HepG2 (cell line): ENCODE measurements at regions not wholly inside any gene's neighbourhood (a gene's known extent, or its start where the extent isn't known, plus 50 kb on each side); places are given as distances from the start of the nearest gene placed in this dataset.

Experiments
- ATAC-seq: fragments of 200-7000 bp; cut with Tn5 transposase; 3 replicates; pipeline ENCODE4 v1.9.1; 2020; ENCODE audit warnings: mild to moderate bottlenecking, moderate library complexity
- BruUV-seq: library from RNA; stranded (reverse); fragments of 400-500 nt; replicated peaks from 2 replicates; lab custom pipeline; 2021; lab: Mats Ljungman, UMichigan
- CTCF ChIA-PET: fragments of 300-600 bp; formaldehyde crosslinking; extraction: SDS; loops from one replicate; lab custom pipeline; 2021; ENCODE audit warnings: low total read pairs, inconsistent platforms, low intra/inter-chr PET ratio; lab: Yijun Ruan, JAX
- POLR2A ChIA-PET: fragments of 350-600 bp; sonication (Branson Sonifier 250); formaldehyde crosslinking; loops from one replicate; lab custom pipeline; 2020; ENCODE audit warnings: antibody characterized with exemption, inconsistent platforms; lab: Yijun Ruan, JAX
- DNase-seq: peaks from one replicate; pipeline ENCODE4 v3.0.0-alpha.2; 2015; ENCODE audit warnings: low spot score
- FAIRE-seq: peaks from 3 replicates; lab custom pipeline; 2011; peaks lifted over from hg19 to GRCh38; lab: Jason Lieb, UNC
- H2AFZ ChIP-seq: one replicate; pipeline ENCODE4 v1.6.1; 2011; ENCODE audit warnings: low read length, inconsistent platforms
- H3K27ac ChIP-seq: fragments of 300-600 bp; 3 replicates; pipeline ENCODE4 v1.8.0; 2011; ENCODE audit warnings: mixed run types, mild to moderate bottlenecking, mixed read lengths, low read length, inconsistent platforms; ENCODE audit not compliant: insufficient read depth; ENCODE audit errors: extremely low read length
- H3K27me3 ChIP-seq, 2 experiments: fragments of 200-600 bp in 1 of 2; 2 replicates in 1 of 2; 3 replicates in 1 of 2; pipeline versions ENCODE4 v1.6.0 to v1.8.0; 2011; ENCODE audit warnings: low read length in 2 of 2, mild to moderate bottlenecking in 2 of 2, moderate library complexity in 2 of 2, inconsistent platforms in 1 of 2; ENCODE audit not compliant: insufficient read depth in 2 of 2, control insufficient read depth in 1 of 2
- H3K36me3 ChIP-seq, 2 experiments: fragments of 200-600 bp in 1 of 2; replicated peaks in 1 of 2; 2 replicates in 1 of 2; 3 replicates in 1 of 2; pipeline versions ENCODE4 v1.5.1 to v1.8.0; 2011; ENCODE audit warnings: low read length in 2 of 2, inconsistent platforms in 1 of 2; ENCODE audit not compliant: insufficient read depth in 2 of 2, control insufficient read depth in 1 of 2
- H3K4me1 ChIP-seq: 2 replicates; pipeline ENCODE4 v1.5.1; 2012; ENCODE audit warnings: low read length, inconsistent platforms; ENCODE audit not compliant: insufficient read depth
- H3K4me2 ChIP-seq: 2 replicates; pipeline ENCODE4 v1.6.0; 2011; ENCODE audit warnings: low read depth, low read length, inconsistent platforms
- H3K4me3 ChIP-seq, 3 experiments: fragments of 200-600 bp in 1 of 3; sonication (generic), shearing (Covaris generic) in 1 of 3; replicated peaks in 1 of 3; 2 replicates each; pipeline ENCODE4 v1.5.1; 2011 to 2016; ENCODE audit warnings: low read length in 3 of 3, inconsistent platforms in 2 of 3, low read depth in 2 of 3, mild to moderate bottlenecking in 2 of 3, control low read depth in 1 of 3, mixed read lengths in 1 of 3; ENCODE audit not compliant: insufficient read depth in 1 of 3
- H3K79me2 ChIP-seq: one replicate; pipeline ENCODE4 v1.6.1; 2011; ENCODE audit warnings: low read length, inconsistent platforms; ENCODE audit not compliant: insufficient read depth
- H3K9ac ChIP-seq: 2 replicates; pipeline ENCODE4 v1.6.0; 2011; ENCODE audit warnings: mild to moderate bottlenecking, low read depth, low read length, inconsistent platforms; ENCODE audit not compliant: insufficient read depth
- H3K9me3 ChIP-seq: 2 replicates; pipeline ENCODE4 v1.5.1; 2012; ENCODE audit warnings: mild to moderate bottlenecking, low read length
- H4K20me1 ChIP-seq: 2 replicates; pipeline ENCODE4 v1.6.0; 2011; ENCODE audit warnings: inconsistent platforms, mild to moderate bottlenecking, low read length, moderate library complexity; ENCODE audit not compliant: insufficient read depth
- HNRNPUL1 ChIP-seq: fragments of 200-400 bp; formaldehyde crosslinking; IDR thresholded peaks from 2 replicates; pipeline ENCODE4 v1.6.1; 2017; ENCODE audit warnings: low read depth, mild to moderate bottlenecking, low read length, moderate library complexity
- KDM5B ChIP-seq: sonication (generic); formaldehyde crosslinking; IDR thresholded peaks from 2 replicates; pipeline ENCODE4 v1.4.0; 2020; ENCODE audit warnings: missing genetic modification reagents, mild to moderate bottlenecking, borderline replicate concordance
- NCOA1 ChIP-seq: sonication (generic); formaldehyde crosslinking; IDR thresholded peaks from 2 replicates; pipeline ENCODE4 v1.9.0; 2021; ENCODE audit warnings: missing genetic modification reagents
- NR2F6 ChIP-seq, 2 experiments: IDR thresholded peaks; 2 replicates each; pipeline ENCODE4 v1.6.1; 2016; ENCODE audit warnings: antibody characterized with exemption in 1 of 2, mild to moderate bottlenecking in 1 of 2
- POGZ ChIP-seq: sonication (generic); formaldehyde crosslinking; IDR thresholded peaks from 2 replicates; pipeline ENCODE4 v1.4.0; 2020; ENCODE audit warnings: mild to moderate bottlenecking, missing genetic modification reagents
- RAD21 ChIP-seq: fragments of 450-650 bp; formaldehyde crosslinking; IDR thresholded peaks from 2 replicates; pipeline ENCODE4 v1.5.0; 2020; ENCODE audit warnings: mild to moderate bottlenecking
- ZBTB7B ChIP-seq: sonication (generic); formaldehyde crosslinking; IDR thresholded peaks from 2 replicates; pipeline ENCODE4 v1.4.0; 2020; ENCODE audit warnings: missing genetic modification reagents
- ZNF138 ChIP-seq: sonication (generic); formaldehyde crosslinking; IDR thresholded peaks from 2 replicates; pipeline ENCODE4 v1.5.0; 2020; ENCODE audit warnings: mild to moderate bottlenecking, low read depth, missing genetic modification reagents
- ZNF143 ChIP-seq: sonication (generic); formaldehyde crosslinking; IDR thresholded peaks from 2 replicates; pipeline ENCODE4 v1.4.0; 2020; ENCODE audit warnings: missing genetic modification reagents
- ZNF260 ChIP-seq: sonication (generic); formaldehyde crosslinking; IDR thresholded peaks from 2 replicates; pipeline ENCODE4 v1.4.0; 2020; ENCODE audit warnings: missing genetic modification reagents, low read depth, mild to moderate bottlenecking, borderline replicate concordance
- ZNF263 ChIP-seq: sonication (generic); formaldehyde crosslinking; IDR thresholded peaks from 2 replicates; pipeline ENCODE4 v1.4.0; 2020; ENCODE audit warnings: missing genetic modification reagents
- WGBS: methylation state at CpG from one replicate; pipeline ENCODE4 v1.1.6; 2017; ENCODE audit warnings: low lambda C conversion rate; 5-methylcytosine and 5-hydroxymethylcytosine counted together
- in situ Hi-C: cut with HindIII; loops from 2 replicates; pipeline ENCODE4 v1.10.0; 2017; ENCODE audit warnings: low pct_unique_long_range_greater_than_20kb; ENCODE audit not compliant: extremely low pct_ligation_motif_present
- intact Hi-C: fragments of 100-400 bp; cut with micrococcal nuclease; formaldehyde crosslinking; loops from one replicate; pipeline ENCODE4 v1.10.0; 2022; ENCODE audit not compliant: unreplicated experiment
- TF ChIP-seq, protein P1 (sequence below): sonication (generic); formaldehyde crosslinking; conservative IDR thresholded peaks from 2 replicates; pipeline ENCODE4 v1.4.0; 2020; ENCODE audit warnings: missing genetic modification reagents
- TF ChIP-seq, protein P2 (sequence below): sonication (generic); formaldehyde crosslinking; IDR thresholded peaks from 2 replicates; pipeline ENCODE4 v1.8.1; 2023; ENCODE audit warnings: mild to moderate bottlenecking, moderate library complexity, missing genetic modification reagents

DNA sequence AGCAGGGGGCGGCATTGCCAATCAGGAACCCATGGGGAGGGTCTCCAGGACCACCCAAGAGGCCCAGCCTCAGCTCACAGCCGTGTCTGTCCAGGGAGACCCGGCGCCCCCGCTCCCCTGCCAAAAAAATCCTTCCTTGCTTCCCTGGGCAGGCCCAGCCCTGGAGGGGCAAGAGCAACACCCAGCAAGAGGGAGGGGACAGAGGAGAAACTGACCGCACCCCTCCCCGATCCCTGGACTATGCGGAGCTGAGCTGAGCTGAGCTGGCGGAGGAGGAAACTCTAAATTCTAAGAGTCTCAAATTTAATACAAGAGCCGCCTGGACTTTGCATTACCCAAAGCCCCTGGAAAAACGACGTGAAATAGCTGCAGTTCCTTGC lies 52.0 kb upstream of the SHISAL1 start (continued):
- TF ChIP-seq, protein P1, sequence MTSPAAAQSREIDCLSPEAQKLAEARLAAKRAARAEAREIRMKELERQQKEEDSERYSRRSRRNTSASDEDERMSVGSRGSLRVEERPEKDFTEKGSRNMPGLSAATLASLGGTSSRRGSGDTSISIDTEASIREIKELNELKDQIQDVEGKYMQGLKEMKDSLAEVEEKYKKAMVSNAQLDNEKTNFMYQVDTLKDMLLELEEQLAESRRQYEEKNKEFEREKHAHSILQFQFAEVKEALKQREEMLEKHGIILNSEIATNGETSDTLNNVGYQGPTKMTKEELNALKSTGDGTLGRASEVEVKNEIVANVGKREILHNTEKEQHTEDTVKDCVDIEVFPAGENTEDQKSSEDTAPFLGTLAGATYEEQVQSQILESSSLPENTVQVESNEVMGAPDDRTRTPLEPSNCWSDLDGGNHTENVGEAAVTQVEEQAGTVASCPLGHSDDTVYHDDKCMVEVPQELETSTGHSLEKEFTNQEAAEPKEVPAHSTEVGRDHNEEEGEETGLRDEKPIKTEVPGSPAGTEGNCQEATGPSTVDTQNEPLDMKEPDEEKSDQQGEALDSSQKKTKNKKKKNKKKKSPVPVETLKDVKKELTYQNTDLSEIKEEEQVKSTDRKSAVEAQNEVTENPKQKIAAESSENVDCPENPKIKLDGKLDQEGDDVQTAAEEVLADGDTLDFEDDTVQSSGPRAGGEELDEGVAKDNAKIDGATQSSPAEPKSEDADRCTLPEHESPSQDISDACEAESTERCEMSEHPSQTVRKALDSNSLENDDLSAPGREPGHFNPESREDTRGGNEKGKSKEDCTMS = no peak
- no peak for TF ChIP-seq NCOA1 (CRISPR knock-in tag)
- TF ChIP-seq POGZ (CRISPR knock-in tag) = no peak
- TF ChIP-seq KDM5B = no peak
- no peak for TF ChIP-seq ZNF143 (CRISPR knock-in tag)
- no peak for TF ChIP-seq HNRNPUL1
- no peak for TF ChIP-seq ZNF260
- TF ChIP-seq ZBTB7B = no peak
- no peak for TF ChIP-seq NR2F6 (IDR thresholded peaks at IDR 0.05)
- no peak for TF ChIP-seq NR2F6 (CRISPR knock-in tag; IDR thresholded peaks at IDR 0.05)
- TF ChIP-seq ZNF138 (CRISPR knock-in tag) = no peak
- TF ChIP-seq RAD21 = no peak
- TF ChIP-seq, all 625 proteins: peak for 0

- H3K4me1 ChIP-seq = no peaks in the 10 kb centered on the region
- 41% methylated on average over 10 of the region's 11 CpGs for WGBS
- POLR2A ChIA-PET = no interaction called here
Measured at GRCh38 chr22:44363980-44364750, 51.4 kb upstream of the SHISAL1 start.

More at GRCh38 chr22:44363980-44364750, 51.4 kb upstream of the SHISAL1 start:
- FAIRE-seq = no peak
- no peaks in the 10 kb centered on the region for H3K79me2 ChIP-seq
- in situ Hi-C loops = no loop called here
- BruUV-seq = no TSS peak
- ATAC-seq = no peak
- no peak overlapping the region for H3K4me3 ChIP-seq
- no peak overlapping the region for H3K9ac ChIP-seq
- no peak overlapping the region for H3K4me2 ChIP-seq
- no peaks in the 10 kb centered on the region for H3K9me3 ChIP-seq
- intact Hi-C loops = no loop called here
- TF ChIP-seq, protein P2, sequence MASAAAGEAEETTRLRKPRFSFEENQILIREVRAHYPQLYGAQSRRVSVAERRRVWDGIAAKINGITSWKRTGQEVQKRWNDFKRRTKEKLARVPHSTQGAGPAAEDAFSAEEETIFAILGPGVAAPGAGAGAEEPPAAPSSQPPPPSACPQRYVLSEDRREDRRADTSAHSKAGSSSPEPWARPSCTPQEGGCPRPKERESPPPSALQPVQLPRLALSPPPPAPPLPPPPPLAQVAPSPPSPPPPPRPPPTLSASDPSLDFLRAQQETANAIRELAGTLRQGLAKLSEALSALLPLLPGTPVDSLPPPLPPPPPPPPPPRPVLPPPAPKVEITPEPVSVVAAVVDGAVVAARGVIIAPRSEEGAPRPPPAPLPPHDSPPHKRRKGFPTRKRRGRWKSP (CRISPR knock-in tag) = no peak
- 0 out of 2 replicates have a peak, but pooled peaks have one; percentile 33 for TF ChIP-seq ZNF263 (CRISPR knock-in tag)
- no peak overlapping the region for H3K27ac ChIP-seq
- no peaks in the 10 kb centered on the region for H3K36me3 ChIP-seq
- DNase-seq = no peak
- CTCF ChIA-PET = no interaction called here
- no peak overlapping the region for H2AFZ ChIP-seq
- peaks cover 14 to 74% of the 10 kb centered on the region in 2 experiments; a peak in 4 of 5 replicates for H3K27me3 ChIP-seq
- no peaks in the 10 kb centered on the region for H4K20me1 ChIP-seq
